HEK293T (cell line): ENCODE measurements at regions not wholly inside any gene's neighbourhood (a gene's known extent, or its start where the extent isn't known, plus 50 kb on each side); places are given as distances from the start of the nearest gene placed in this dataset.

Experiments
- CTCF ChIA-PET: fragments of 350-600 bp; formaldehyde crosslinking; extraction: SDS; loops from one replicate; lab custom pipeline; 2021; ENCODE audit warnings: antibody characterized with exemption, inconsistent platforms; lab: Yijun Ruan, JAX
- POLR2A ChIA-PET: fragments of 350-600 bp; formaldehyde crosslinking; extraction: SDS; loops from one replicate; lab custom pipeline; 2020; ENCODE audit warnings: antibody characterized with exemption, inconsistent platforms; lab: Yijun Ruan, JAX
- DNase-seq: peaks from one replicate; pipeline ENCODE4 v3.0.0; 2012; ENCODE audit warnings: mixed read lengths; ENCODE audit errors: extremely low spot score
- ARNT ChIP-seq: fragments of 450-650 bp; IDR thresholded peaks from 2 replicates; pipeline ENCODE4 v1.6.1; 2017; ENCODE audit warnings: mild to moderate bottlenecking
- BHLHE40 ChIP-seq: fragments of 450-650 bp; IDR thresholded peaks from 2 replicates; pipeline ENCODE4 v1.6.1; 2016; ENCODE audit warnings: mild to moderate bottlenecking, moderate library complexity, borderline replicate concordance
- CTBP1 ChIP-seq: fragments of 450-650 bp; IDR thresholded peaks from 2 replicates; pipeline ENCODE4 v1.6.1; 2016; ENCODE audit warnings: borderline replicate concordance
- ELF4 ChIP-seq: fragments of 450-650 bp; IDR thresholded peaks from 2 replicates; pipeline ENCODE4 v1.6.1; 2017; ENCODE audit warnings: antibody characterized with exemption
- FOXA1 ChIP-seq: fragments of 450-650 bp; IDR thresholded peaks from 2 replicates; pipeline ENCODE4 v1.6.1; 2016; ENCODE audit warnings: mild to moderate bottlenecking
- FOXK2 ChIP-seq: fragments of 450-650 bp; IDR thresholded peaks from 2 replicates; pipeline ENCODE4 v1.6.1; 2016; ENCODE audit warnings: mild to moderate bottlenecking
- FOXM1 ChIP-seq: fragments of 450-650 bp; IDR thresholded peaks from 2 replicates; pipeline ENCODE4 v1.6.1; 2017; ENCODE audit warnings: mild to moderate bottlenecking, borderline replicate concordance
- HDGF ChIP-seq: fragments of 450-650 bp; IDR thresholded peaks from 2 replicates; pipeline ENCODE4 v1.6.1; 2017; ENCODE audit warnings: antibody characterized with exemption, borderline replicate concordance
- L3MBTL2 ChIP-seq: fragments of 450-650 bp; conservative IDR thresholded peaks from 2 replicates; pipeline ENCODE4 v1.6.1; 2016; ENCODE audit warnings: mild to moderate bottlenecking
- LEF1 ChIP-seq: fragments of 450-650 bp; IDR thresholded peaks from 2 replicates; pipeline ENCODE4 v1.6.1; 2017; ENCODE audit warnings: mild to moderate bottlenecking, borderline replicate concordance
- NFRKB ChIP-seq: fragments of 450-650 bp; IDR thresholded peaks from 2 replicates; pipeline ENCODE4 v1.6.1; 2016; ENCODE audit warnings: mild to moderate bottlenecking, moderate library complexity
- SP1 ChIP-seq: fragments of 450-650 bp; IDR thresholded peaks from 2 replicates; pipeline ENCODE4 v1.6.1; 2017
- SUZ12 ChIP-seq: fragments of 450-650 bp; IDR thresholded peaks from 2 replicates; pipeline ENCODE4 v1.6.1; 2016; ENCODE audit warnings: mild to moderate bottlenecking
- TARDBP ChIP-seq: fragments of 450-650 bp; IDR thresholded peaks from 2 replicates; pipeline ENCODE4 v1.6.1; 2016
- ZNF384 ChIP-seq: fragments of 450-650 bp; IDR thresholded peaks from 2 replicates; pipeline ENCODE4 v1.6.1; 2016
- TF ChIP-seq, protein P1 (sequence below): fragments of 450-650 bp; IDR thresholded peaks from 2 replicates; pipeline ENCODE4 v1.6.1; 2016

DNA sequence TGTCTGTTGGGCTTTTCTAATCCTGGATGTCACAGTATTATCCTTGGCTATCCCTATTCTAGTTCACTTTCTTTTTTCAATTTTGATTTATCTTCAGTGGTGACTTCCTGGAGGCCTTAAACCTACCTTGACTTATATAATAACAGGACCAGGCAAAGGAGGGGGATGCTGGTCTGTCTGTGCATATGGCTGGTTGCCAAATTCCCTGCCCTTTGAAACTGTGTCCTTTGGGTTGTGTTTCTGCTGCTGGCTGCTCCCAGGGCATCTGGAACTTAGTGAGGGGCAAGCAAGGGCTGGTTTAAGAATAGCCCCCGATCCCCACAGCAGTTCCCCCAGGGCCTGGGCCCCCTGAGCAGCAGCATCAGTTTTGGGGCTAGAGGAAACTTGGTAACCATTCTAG, 96.0 kb upstream of the MAX start:
- no peak for DNase-seq
- ChIA-PET CTCF (no interaction called here), POLR2A (no interaction called here)
- no peak for TF ChIP-seq L3MBTL2
- TF ChIP-seq ELF4 = no peak
- no peak for TF ChIP-seq LEF1
- TF ChIP-seq HDGF = no peak
- no peak for TF ChIP-seq SUZ12
- TF ChIP-seq ZNF384 = no peak
- TF ChIP-seq TARDBP = no peak
- TF ChIP-seq FOXA1 = no peak

DNA sequence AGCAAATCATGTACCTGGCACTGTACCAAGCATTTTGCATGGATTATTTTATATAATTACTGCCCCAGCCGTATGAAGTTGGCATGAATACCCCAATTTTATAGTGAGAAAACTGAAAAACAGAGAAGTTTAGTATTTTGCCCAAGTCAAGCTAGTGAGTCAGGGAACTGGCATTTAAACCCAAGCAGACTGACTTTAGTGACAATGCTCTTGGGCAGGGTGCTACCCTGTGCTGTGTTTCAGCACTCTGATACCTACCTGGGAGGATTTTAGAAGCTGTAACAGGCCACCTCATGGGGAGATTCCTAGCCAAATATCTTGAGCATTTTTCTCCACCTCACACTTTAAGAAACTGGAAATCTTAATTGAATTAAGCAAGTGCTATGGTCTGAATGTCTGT, 98.1 kb upstream of the MAX start:
- POLR2A ChIA-PET = interaction anchor here (1.1 kb wide), 1 partner anchor 212 kb away, joined by 3 read pairs; the partner anchor contains the start of gene FUT8
- no peak for DNase-seq
- TF ChIP-seq FOXM1 (no peak), TARDBP (no peak), ARNT (no peak), NFRKB (no peak), FOXK2 (no peak), HDGF (no peak), ZNF384 (no peak), SUZ12 (no peak), BHLHE40 (no peak), L3MBTL2 (no peak), FOXA1 (no peak), CTBP1 (no peak)
- TF ChIP-seq, protein P1, sequence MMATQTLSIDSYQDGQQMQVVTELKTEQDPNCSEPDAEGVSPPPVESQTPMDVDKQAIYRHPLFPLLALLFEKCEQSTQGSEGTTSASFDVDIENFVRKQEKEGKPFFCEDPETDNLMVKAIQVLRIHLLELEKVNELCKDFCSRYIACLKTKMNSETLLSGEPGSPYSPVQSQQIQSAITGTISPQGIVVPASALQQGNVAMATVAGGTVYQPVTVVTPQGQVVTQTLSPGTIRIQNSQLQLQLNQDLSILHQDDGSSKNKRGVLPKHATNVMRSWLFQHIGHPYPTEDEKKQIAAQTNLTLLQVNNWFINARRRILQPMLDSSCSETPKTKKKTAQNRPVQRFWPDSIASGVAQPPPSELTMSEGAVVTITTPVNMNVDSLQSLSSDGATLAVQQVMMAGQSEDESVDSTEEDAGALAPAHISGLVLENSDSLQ = no peak
- CTCF ChIA-PET = no interaction called here

DNA sequence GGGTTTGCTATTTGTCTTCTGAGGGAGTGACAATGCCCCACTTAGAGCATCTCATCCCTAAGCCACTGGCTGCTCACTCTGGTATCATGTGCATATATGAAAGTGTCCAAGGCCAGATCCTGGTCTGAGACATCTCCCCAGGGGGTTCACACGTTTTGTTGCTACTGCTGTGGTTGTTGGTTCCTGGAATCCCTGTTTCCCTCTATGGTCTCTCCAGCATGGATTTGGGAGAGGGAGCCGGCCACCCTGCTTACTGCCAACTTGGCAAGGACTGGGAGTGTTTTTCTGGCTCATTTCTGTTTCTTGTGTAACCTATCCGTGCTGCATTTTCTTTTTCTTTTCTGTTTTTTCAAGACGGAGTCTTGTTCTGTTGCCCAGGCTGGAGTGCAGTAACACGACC, 101.3 kb upstream of the MAX start:
- CTCF ChIA-PET = no interaction called here
- DNase-seq = no peak
- POLR2A ChIA-PET = no interaction called here
- TF ChIP-seq FOXM1 (no peak), NFRKB (no peak), ZNF384 (no peak), L3MBTL2 (no peak), SUZ12 (no peak), HDGF (no peak), FOXA1 (no peak), SP1 (no peak), LEF1 (no peak), ARNT (no peak), TARDBP (no peak), FOXK2 (no peak), BHLHE40 (no peak), CTBP1 (no peak)
- TF ChIP-seq, protein P1 = no peak

DNA sequence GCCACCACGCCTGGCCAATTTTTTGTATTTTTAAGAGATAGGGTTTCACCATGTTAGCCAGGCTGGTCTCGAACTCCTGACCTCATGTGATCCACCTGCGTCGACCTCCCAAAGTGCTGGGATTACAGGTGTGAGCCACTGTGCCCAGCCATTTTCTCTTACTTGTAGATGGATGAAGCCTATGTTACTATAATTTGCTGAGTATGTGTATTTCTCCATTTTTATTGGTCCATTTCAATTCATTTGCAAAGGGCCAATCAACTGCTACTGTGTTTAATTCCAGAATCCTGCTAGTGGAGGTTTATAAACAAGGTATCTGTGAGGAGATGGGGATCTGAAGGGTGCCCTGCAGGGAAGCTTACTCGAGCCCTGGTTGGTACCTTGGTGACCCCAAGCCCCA, 101.7 kb upstream of the MAX start:
- CTCF ChIA-PET = no interaction called here
- POLR2A ChIA-PET = no interaction called here
- no peak for DNase-seq
- TF ChIP-seq, protein P1 = no peak
- TF ChIP-seq HDGF (no peak), ELF4 (no peak), CTBP1 (no peak), BHLHE40 (no peak), FOXM1 (no peak), FOXA1 (no peak), LEF1 (no peak)

DNA sequence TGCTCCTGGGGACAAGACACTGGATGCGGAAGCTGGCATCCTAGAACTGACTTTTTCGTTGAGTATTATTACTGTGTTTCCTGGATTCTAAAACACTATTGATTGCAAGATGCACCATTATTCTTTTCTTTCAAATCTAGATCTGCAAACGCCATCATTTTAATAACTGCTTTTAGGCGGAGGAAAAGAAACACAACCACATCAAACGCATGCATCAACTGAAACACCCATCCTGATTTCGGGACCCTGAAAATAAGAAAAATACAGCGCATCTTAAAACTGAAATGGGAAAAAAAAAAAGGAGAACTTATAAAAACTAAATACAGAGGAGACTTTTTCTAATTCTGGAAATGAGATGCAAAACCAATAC, 103.7 kb upstream of the MAX start:
- POLR2A ChIA-PET = no interaction called here
- CTCF ChIA-PET = interaction anchor here (0.6 kb wide), 1 partner anchor 227 kb away, joined by 4 read pairs; no protein-coding TSS in a partner anchor
- no peak for DNase-seq
- TF ChIP-seq ELF4 = no peak
- no peak for TF ChIP-seq ZNF384
- no peak for TF ChIP-seq SP1
- TF ChIP-seq BHLHE40 = no peak
- TF ChIP-seq, protein P1 = no peak
- TF ChIP-seq LEF1 = no peak
- TF ChIP-seq ARNT = no peak
- no peak for TF ChIP-seq CTBP1
- TF ChIP-seq FOXA1 = no peak
- TF ChIP-seq FOXM1 = no peak
- TF ChIP-seq FOXK2 = no peak
- TF ChIP-seq HDGF = no peak
- no peak for TF ChIP-seq L3MBTL2
- TF ChIP-seq NFRKB = no peak

DNA sequence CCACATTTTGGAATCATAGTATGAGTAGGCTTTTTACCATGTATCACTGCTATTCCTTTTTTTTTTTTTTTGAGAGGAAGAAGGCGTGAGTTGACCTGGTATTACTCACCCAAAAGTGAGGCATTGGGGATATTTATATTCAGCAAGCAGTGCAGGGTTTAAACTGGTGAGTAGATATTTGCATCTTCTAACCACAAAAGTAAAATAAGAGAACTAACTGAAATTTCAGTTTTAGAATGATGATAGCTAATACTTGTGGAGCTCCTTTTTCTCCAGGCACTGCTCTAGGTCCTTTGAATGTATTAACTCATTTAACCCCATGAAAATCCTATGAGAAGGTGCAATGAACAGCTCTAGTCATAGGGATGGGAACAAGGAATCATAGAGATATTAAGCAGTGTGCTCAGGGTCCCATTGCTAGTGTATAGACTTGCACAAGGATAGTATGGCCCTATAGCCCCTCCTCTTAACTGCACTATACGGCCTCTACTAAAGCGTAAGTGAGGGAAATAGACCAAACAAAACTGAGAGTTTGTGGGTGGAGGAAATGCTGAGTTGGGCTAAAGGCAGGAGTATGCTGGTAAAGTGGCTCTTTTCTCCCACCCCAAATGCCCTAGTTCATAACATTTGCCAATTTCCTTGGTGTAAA, 104.3 kb upstream of the MAX start:
- ChIA-PET CTCF (no interaction called here), POLR2A (no interaction called here)
- DNase-seq = no peak
- TF ChIP-seq ELF4 = no peak
- no peak for TF ChIP-seq FOXK2
- no peak for TF ChIP-seq CTBP1
- no peak for TF ChIP-seq HDGF
- TF ChIP-seq ARNT = no peak
- TF ChIP-seq SP1 = no peak
- TF ChIP-seq SUZ12 = no peak
- no peak for TF ChIP-seq FOXM1
- TF ChIP-seq ZNF384 = no peak
- TF ChIP-seq TARDBP = no peak
- TF ChIP-seq, protein P1 = no peak
- TF ChIP-seq LEF1 = no peak
- no peak for TF ChIP-seq L3MBTL2
- no peak for TF ChIP-seq FOXA1
- no peak for TF ChIP-seq NFRKB
- TF ChIP-seq BHLHE40 = no peak
